ENCODE measurements at regions not wholly inside any gene's neighbourhood (a gene's known extent, or its start where the extent isn't known, plus 50 kb on each side); places are given as distances from the start of the nearest gene placed in this dataset.

DNA sequence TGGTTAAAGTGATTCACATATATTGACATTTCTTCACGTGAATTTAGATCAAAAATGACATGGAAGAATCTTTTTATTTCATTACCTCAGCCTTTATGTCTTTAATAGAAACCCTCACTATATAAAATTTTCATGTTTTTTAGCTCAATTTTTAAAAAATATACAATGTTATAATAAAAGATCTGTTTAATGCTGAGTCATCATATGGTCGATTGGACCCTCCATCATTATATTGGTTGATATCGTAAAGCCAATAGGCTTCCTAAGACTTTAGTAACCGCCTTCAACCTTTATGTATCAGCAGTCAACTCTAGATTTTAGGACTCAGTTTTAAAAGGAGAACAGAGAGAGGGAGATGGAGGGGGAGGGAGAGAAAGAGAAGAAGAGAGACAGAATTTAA, 162.3 kb upstream of the FERD3L start:
- no peak overlapping the region for H2BK120ac ChIP-seq (ENCODE audit: insufficient read depth, low read length, poor library complexity)
- H3K36me3 ChIP-seq (ENCODE audit: control insufficient read depth in 1 of 2, insufficient read depth in 2 of 2, low read length in 2 of 2): no peaks in the 10 kb centered on the region
- H3K79me1 ChIP-seq (ENCODE audit: low read length): no peaks in the 10 kb centered on the region
- no peak overlapping the region for H4K8ac ChIP-seq (ENCODE audit: low read depth, low read length)
- H3K9me3 ChIP-seq (ENCODE audit: insufficient read depth, low read depth, low read length): no peaks in the 10 kb centered on the region
- H2AFZ ChIP-seq (ENCODE audit: insufficient read depth, low read length, poor library complexity): no peak overlapping the region
- no peak for DNase-seq
- no peak overlapping the region for H4K91ac ChIP-seq (ENCODE audit: low read depth, low read length)
- WGBS (ENCODE audit: extremely low coverage, insufficient coverage, insufficient read length): no CpG with 5 or more reads among the region's 4 CpGs
- H3K79me2 ChIP-seq (ENCODE audit: control insufficient read depth, insufficient read depth, low read length, poor library complexity): no peaks in the 10 kb centered on the region
- no peak overlapping the region for H3K27ac ChIP-seq (ENCODE audit: low read depth, low read length)
- H2AK5ac ChIP-seq (ENCODE audit: low read length): no peak overlapping the region
- no peak overlapping the region for H3K9ac ChIP-seq (ENCODE audit: low read length)
- H3K18ac ChIP-seq (ENCODE audit: low read length): no peak overlapping the region
- H4K12ac ChIP-seq (ENCODE audit: low read depth, low read length): no peak overlapping the region
- H3K14ac ChIP-seq (ENCODE audit: low read length): no peak overlapping the region
- H3K4me1 ChIP-seq (ENCODE audit: control insufficient read depth in 1 of 2, insufficient read depth in 2 of 2, low read length in 2 of 2): no peaks in the 10 kb centered on the region
- H3K23ac ChIP-seq (ENCODE audit: low read length): no peak overlapping the region
- no peak overlapping the region for H3K4me2 ChIP-seq (ENCODE audit: low read length)
- H3K27me3 ChIP-seq (ENCODE audit: insufficient read depth, low read length): no peaks in the 10 kb centered on the region
- H3K4me3 ChIP-seq (ENCODE audit: low read depth, low read length): no peak overlapping the region
- no peak overlapping the region for H2BK5ac ChIP-seq (ENCODE audit: low read depth, low read length, poor library complexity)
- no peak overlapping the region for H3K4ac ChIP-seq (ENCODE audit: low read depth, low read length)
- no peak overlapping the region for H2BK12ac ChIP-seq (ENCODE audit: low read length)

DNA sequence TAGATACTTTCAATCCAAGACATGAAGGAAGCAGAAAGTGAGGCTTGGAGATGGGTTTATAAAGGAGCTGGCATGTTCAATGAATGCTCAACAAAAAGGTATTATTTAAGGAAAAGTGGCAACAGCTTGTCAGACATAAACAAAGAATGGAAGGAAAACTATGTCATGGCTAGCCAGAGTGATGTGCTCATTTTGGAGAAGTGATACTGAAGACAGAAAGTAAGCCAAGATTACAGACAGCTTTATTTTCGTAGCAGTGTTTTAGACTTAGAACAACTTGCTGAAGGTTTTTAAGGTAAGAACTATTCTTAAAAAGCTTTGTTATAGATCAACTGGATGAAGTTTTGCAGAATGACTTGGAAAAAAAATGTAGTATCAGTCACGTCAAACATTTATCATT, 160.5 kb upstream of the FERD3L start:
- no peak overlapping the region for H3K4ac ChIP-seq (ENCODE audit: low read depth, low read length)
- no CpG with 5 or more reads among the region's 2 CpGs for WGBS (ENCODE audit: extremely low coverage, insufficient coverage, insufficient read length)
- H3K36me3 ChIP-seq (ENCODE audit: control insufficient read depth in 1 of 2, insufficient read depth in 2 of 2, low read length in 2 of 2): no peaks in the 10 kb centered on the region
- no peak overlapping the region for H2BK12ac ChIP-seq (ENCODE audit: low read length)
- H3K4me1 ChIP-seq (ENCODE audit: control insufficient read depth in 1 of 2, insufficient read depth in 2 of 2, low read length in 2 of 2): no peaks in the 10 kb centered on the region
- H3K9me3 ChIP-seq (ENCODE audit: insufficient read depth, low read depth, low read length): no peaks in the 10 kb centered on the region
- no peak overlapping the region for H2AK5ac ChIP-seq (ENCODE audit: low read length)
- H3K27ac ChIP-seq (ENCODE audit: low read depth, low read length): no peak overlapping the region
- no peak overlapping the region for H3K18ac ChIP-seq (ENCODE audit: low read length)
- no peak overlapping the region for H2BK120ac ChIP-seq (ENCODE audit: insufficient read depth, low read length, poor library complexity)
- H3K79me2 ChIP-seq (ENCODE audit: control insufficient read depth, insufficient read depth, low read length, poor library complexity): no peaks in the 10 kb centered on the region
- no peak overlapping the region for H3K9ac ChIP-seq (ENCODE audit: low read length)
- H3K14ac ChIP-seq (ENCODE audit: low read length): no peak overlapping the region
- H2BK5ac ChIP-seq (ENCODE audit: low read depth, low read length, poor library complexity): no peak overlapping the region
- H3K23ac ChIP-seq (ENCODE audit: low read length): no peak overlapping the region
- no peaks in the 10 kb centered on the region for H3K27me3 ChIP-seq (ENCODE audit: insufficient read depth, low read length)
- H4K91ac ChIP-seq (ENCODE audit: low read depth, low read length): no peak overlapping the region
- no peak for DNase-seq
- no peak overlapping the region for H3K4me2 ChIP-seq (ENCODE audit: low read length)
- H4K12ac ChIP-seq (ENCODE audit: low read depth, low read length): no peak overlapping the region
- no peaks in the 10 kb centered on the region for H3K79me1 ChIP-seq (ENCODE audit: low read length)
- H4K8ac ChIP-seq (ENCODE audit: low read depth, low read length): no peak overlapping the region
- H3K4me3 ChIP-seq (ENCODE audit: low read depth, low read length): no peak overlapping the region
- H2AFZ ChIP-seq (ENCODE audit: insufficient read depth, low read length, poor library complexity): no peak overlapping the region

- no peak overlapping the region for H3K4me2 ChIP-seq (ENCODE audit: low read length)
- H3K18ac ChIP-seq (ENCODE audit: low read length): no peak overlapping the region
- no CpG with 5 or more reads among the region's 4 CpGs for WGBS (ENCODE audit: extremely low coverage, insufficient coverage, insufficient read length)
- no peak overlapping the region for H3K9ac ChIP-seq (ENCODE audit: low read length)
- H3K4ac ChIP-seq (ENCODE audit: low read depth, low read length): no peak overlapping the region
- no peak overlapping the region for H2BK12ac ChIP-seq (ENCODE audit: low read length)
- no peak overlapping the region for H2AFZ ChIP-seq (ENCODE audit: insufficient read depth, low read length, poor library complexity)
- H4K12ac ChIP-seq (ENCODE audit: low read depth, low read length): no peak overlapping the region
- H3K36me3 ChIP-seq (ENCODE audit: control insufficient read depth in 1 of 2, insufficient read depth in 2 of 2, low read length in 2 of 2): no peaks in the 10 kb centered on the region
- no peaks in the 10 kb centered on the region for H3K79me2 ChIP-seq (ENCODE audit: control insufficient read depth, insufficient read depth, low read length, poor library complexity)
- H3K14ac ChIP-seq (ENCODE audit: low read length): no peak overlapping the region
- H3K23ac ChIP-seq (ENCODE audit: low read length): no peak overlapping the region
- no peak overlapping the region for H3K27ac ChIP-seq (ENCODE audit: low read depth, low read length)
- H4K8ac ChIP-seq (ENCODE audit: low read depth, low read length): no peak overlapping the region
- H3K4me1 ChIP-seq (ENCODE audit: control insufficient read depth in 1 of 2, insufficient read depth in 2 of 2, low read length in 2 of 2): no peaks in the 10 kb centered on the region
- no peak for DNase-seq
- no peak overlapping the region for H2BK120ac ChIP-seq (ENCODE audit: insufficient read depth, low read length, poor library complexity)
- H3K9me3 ChIP-seq (ENCODE audit: insufficient read depth, low read depth, low read length): no peaks in the 10 kb centered on the region
- no peaks in the 10 kb centered on the region for H3K79me1 ChIP-seq (ENCODE audit: low read length)
- H2BK5ac ChIP-seq (ENCODE audit: low read depth, low read length, poor library complexity): no peak overlapping the region
- no peaks in the 10 kb centered on the region for H3K27me3 ChIP-seq (ENCODE audit: insufficient read depth, low read length)
- H4K91ac ChIP-seq (ENCODE audit: low read depth, low read length): no peak overlapping the region
- no peak overlapping the region for H3K4me3 ChIP-seq (ENCODE audit: low read depth, low read length)
- no peak overlapping the region for H2AK5ac ChIP-seq (ENCODE audit: low read length)
Observed at GRCh38 chr7:19304086-19304485, 158.9 kb upstream of the FERD3L start.

- no peak overlapping the region for H3K27ac ChIP-seq (ENCODE audit: low read depth, low read length)
- H3K18ac ChIP-seq (ENCODE audit: low read length): no peak overlapping the region
- H2AFZ ChIP-seq (ENCODE audit: insufficient read depth, low read length, poor library complexity): no peak overlapping the region
- H4K91ac ChIP-seq (ENCODE audit: low read depth, low read length): no peak overlapping the region
- H2BK120ac ChIP-seq (ENCODE audit: insufficient read depth, low read length, poor library complexity): no peak overlapping the region
- no peak overlapping the region for H2BK5ac ChIP-seq (ENCODE audit: low read depth, low read length, poor library complexity)
- H3K4me2 ChIP-seq (ENCODE audit: low read length): no peak overlapping the region
- H3K27me3 ChIP-seq (ENCODE audit: insufficient read depth, low read length): no peaks in the 10 kb centered on the region
- no peaks in the 10 kb centered on the region for H3K79me2 ChIP-seq (ENCODE audit: control insufficient read depth, insufficient read depth, low read length, poor library complexity)
- H4K12ac ChIP-seq (ENCODE audit: low read depth, low read length): no peak overlapping the region
- H2BK12ac ChIP-seq (ENCODE audit: low read length): no peak overlapping the region
- no peaks in the 10 kb centered on the region for H3K36me3 ChIP-seq (ENCODE audit: control insufficient read depth in 1 of 2, insufficient read depth in 2 of 2, low read length in 2 of 2)
- no CpG with 5 or more reads among the region's 1 CpG for WGBS (ENCODE audit: extremely low coverage, insufficient coverage, insufficient read length)
- H3K79me1 ChIP-seq (ENCODE audit: low read length): no peaks in the 10 kb centered on the region
- DNase-seq: no peak
- H3K4me1 ChIP-seq (ENCODE audit: control insufficient read depth in 1 of 2, insufficient read depth in 2 of 2, low read length in 2 of 2): no peaks in the 10 kb centered on the region
- no peak overlapping the region for H3K23ac ChIP-seq (ENCODE audit: low read length)
- no peak overlapping the region for H4K8ac ChIP-seq (ENCODE audit: low read depth, low read length)
- H3K9ac ChIP-seq (ENCODE audit: low read length): no peak overlapping the region
- no peaks in the 10 kb centered on the region for H3K9me3 ChIP-seq (ENCODE audit: insufficient read depth, low read depth, low read length)
- H2AK5ac ChIP-seq (ENCODE audit: low read length): no peak overlapping the region
- H3K4me3 ChIP-seq (ENCODE audit: low read depth, low read length): no peak overlapping the region
- H3K14ac ChIP-seq (ENCODE audit: low read length): no peak overlapping the region
- no peak overlapping the region for H3K4ac ChIP-seq (ENCODE audit: low read depth, low read length)
Observed at GRCh38 chr7:19302731-19303130, 157.5 kb upstream of the FERD3L start.
